GM12873 (cell line): ENCODE measurements at regions not wholly inside any gene's neighbourhood (a gene's known extent, or its start where the extent isn't known, plus 50 kb on each side); places are given as distances from the start of the nearest gene placed in this dataset.

ENCODE experiments used
- CTCF ChIP-seq: IDR thresholded peaks from 2 replicates; pipeline ENCODE4 v1.5.1; 2012; ENCODE audit warnings: low read depth, mild to moderate bottlenecking, moderate library complexity, low read length, control low read depth; ENCODE audit not compliant: insufficient read depth; ENCODE audit errors: missing control alignments

GRCh38 chr9:109981091-109981490 is 201.1 kb downstream of the PALM2AKAP2 start:
- TF ChIP-seq CTCF, result no peak

- no peak for TF ChIP-seq CTCF
These were observed 206.6 kb downstream of the PALM2AKAP2 start for GRCh38 chr9:109986521-109986991.

- TF ChIP-seq CTCF, result no peak
These were observed 209.3 kb downstream of the PALM2AKAP2 start for GRCh38 chr9:109989296-109989695.

- TF ChIP-seq CTCF, result no peak
These were observed 210.5 kb downstream of the PALM2AKAP2 start for GRCh38 chr9:109990541-109990940.

- TF ChIP-seq CTCF, result no peak
These were observed 212.3 kb downstream of the PALM2AKAP2 start for GRCh38 chr9:109992293-109992692.

GRCh38 chr9:109993250-109993978 is 213.4 kb downstream of the PALM2AKAP2 start:
- no peak for TF ChIP-seq CTCF

- TF ChIP-seq CTCF, result no peak
These were observed 213.8 kb downstream of the C9orf152 start for GRCh38 chr9:109994141-109994540.
